A172 (cell line): ENCODE measurements at regions not wholly inside any gene's neighbourhood (a gene's known extent, or its start where the extent isn't known, plus 50 kb on each side); places are given as distances from the start of the nearest gene placed in this dataset.
A peak's percentile ranks its signal among the peaks of the same experiment; 100 is the strongest.
"Not testable (repeated sequence)": the region's sequence is repeated elsewhere in the genome, so short reads cannot be mapped to it uniquely, and the experiment has no call there.

ENCODE experiments used
- DNase-seq: peaks from one replicate; pipeline ENCODE4 v3.0.0-alpha.2; 2015; ENCODE audit warnings: low spot score

GRCh38 chr5:121665542-121665941 lies 186.1 kb upstream of the FTMT start:
- not testable (repeated sequence) for DNase-seq

GRCh38 chr5:121667292-121667691 lies 184.4 kb upstream of the FTMT start:
- DNase-seq, result no peak

GRCh38 chr5:121668635-121669034 lies 183.0 kb upstream of the FTMT start:
- DNase-seq, result peak; percentile 88

GRCh38 chr5:121671624-121672023 lies 180.1 kb upstream of the FTMT start:
- no peak for DNase-seq

- DNase-seq, result no peak
Observed at GRCh38 chr5:121675924-121676323, 175.8 kb upstream of the FTMT start.

GRCh38 chr5:121681229-121681855 lies 170.3 kb upstream of the FTMT start:
- DNase-seq, result peak; percentile 25

- DNase-seq, result no peak
Observed at GRCh38 chr5:121688126-121688525, 163.6 kb upstream of the FTMT start.

- DNase-seq, result no peak
Observed at GRCh38 chr5:121688781-121689180, 162.9 kb upstream of the FTMT start.

GRCh38 chr5:121691478-121691877 lies 160.2 kb upstream of the FTMT start:
- no peak for DNase-seq

- no peak for DNase-seq
Observed at GRCh38 chr5:121692158-121692557, 159.5 kb upstream of the FTMT start.

GRCh38 chr5:121693864-121694263 lies 157.8 kb upstream of the FTMT start:
- DNase-seq, result peak; percentile 88

GRCh38 chr5:121695307-121695706 lies 156.4 kb upstream of the FTMT start:
- DNase-seq, result peak; percentile 22

GRCh38 chr5:121698690-121699089 lies 153.0 kb upstream of the FTMT start:
- no peak for DNase-seq

GRCh38 chr5:121701731-121702130 lies 150.0 kb upstream of the FTMT start:
- DNase-seq, result no peak

- no peak for DNase-seq
Observed at GRCh38 chr5:121702682-121703081, 149.0 kb upstream of the FTMT start.

- no peak for DNase-seq
Observed at GRCh38 chr5:121704291-121704690, 147.4 kb upstream of the FTMT start.

- no peak for DNase-seq
Observed at GRCh38 chr5:121706686-121707085, 145.0 kb upstream of the FTMT start.

- DNase-seq, result no peak
Observed at GRCh38 chr5:121707178-121707577, 144.5 kb upstream of the FTMT start.

- no peak for DNase-seq
Observed at GRCh38 chr5:121711416-121711815, 140.3 kb upstream of the FTMT start.

- DNase-seq, result no peak
Observed at GRCh38 chr5:121719255-121719654, 132.4 kb upstream of the FTMT start.

- DNase-seq, result no peak
Observed at GRCh38 chr5:121725450-121725849, 126.2 kb upstream of the FTMT start.

- DNase-seq, result no peak
Observed at GRCh38 chr5:121726991-121727390, 124.7 kb upstream of the FTMT start.

GRCh38 chr5:121731377-121731776 lies 120.3 kb upstream of the FTMT start:
- DNase-seq, result no peak

- no peak for DNase-seq
Observed at GRCh38 chr5:121735618-121736017, 116.1 kb upstream of the FTMT start.
